ENCODE measurements at regions not wholly inside any gene's neighbourhood (a gene's known extent, or its start where the extent isn't known, plus 50 kb on each side); places are given as distances from the start of the nearest gene placed in this dataset.

- H3K27ac ChIP-seq (ENCODE audit: low read depth, low read length) = no peak overlapping the region
- Mint-ChIP-seq H3K27me3 (peaks cover 0 to 2% of the 10 kb centered on the region in 2 donors), H3K4me1 (peaks cover 33 to 86% (median 59%) of the 10 kb centered on the region in 3 donors), H3K36me3 (peaks cover 0 to 26% (median 11%) of the 10 kb centered on the region in 3 donors), H3K27ac (peak overlapping the region in 5 of 8 donors; percentile 47 to 83 (median 75)), H3K4me3 (peak overlapping the region in 6 of 7 donors; percentile 70 to 76 (median 72)), H3K9me3 (no peaks in the 10 kb centered on the region)
- no peaks in the 10 kb centered on the region for H3K9me3 ChIP-seq (ENCODE audit: low read length)
- H3K4me3 ChIP-seq (ENCODE audit: low read length) = no peak overlapping the region
- no peak for DNase-seq
- CTCF ChIA-PET = interaction anchor here (1.4 kb wide), 1 partner anchor 14 kb away, joined by 3 read pairs; no protein-coding TSS in a partner anchor
- POLR2A ChIA-PET = interaction anchor here (0.6 kb wide), 1 partner anchor 496 kb away, joined by 4 read pairs; no protein-coding TSS in a partner anchor
- H3K36me3 ChIP-seq (ENCODE audit: insufficient read depth, low read length) = no peaks in the 10 kb centered on the region
- H3K4me1 ChIP-seq (ENCODE audit: insufficient read depth, low read length) = peaks cover 34% of the 10 kb centered on the region
- H3K27me3 ChIP-seq (ENCODE audit: insufficient read depth, low read length, poor library complexity, severe bottlenecking) = no peaks in the 10 kb centered on the region
Observed at GRCh38 chr12:92045852-92046251, 99.8 kb downstream of the BTG1 start.

- Histone ChIP-seq H3K27ac (ENCODE audit: low read depth, low read length) (no peak overlapping the region), H3K9me3 (ENCODE audit: low read length) (no peaks in the 10 kb centered on the region), H3K27me3 (ENCODE audit: insufficient read depth, low read length, poor library complexity, severe bottlenecking) (no peaks in the 10 kb centered on the region), H3K4me1 (ENCODE audit: insufficient read depth, low read length) (peaks cover 36% of the 10 kb centered on the region), H3K36me3 (ENCODE audit: insufficient read depth, low read length) (no peaks in the 10 kb centered on the region), H3K4me3 (ENCODE audit: low read length) (no peak overlapping the region)
- ChIA-PET CTCF (no interaction called here), POLR2A (no interaction called here)
- no peaks in the 10 kb centered on the region for H3K9me3 Mint-ChIP-seq
- H3K4me3 Mint-ChIP-seq = peak overlapping the region in 1 of 7 donors; percentile 4
- H3K4me1 Mint-ChIP-seq = peaks cover 37 to 87% (median 67%) of the 10 kb centered on the region in 3 donors
- H3K27ac Mint-ChIP-seq = peak overlapping the region in 2 of 8 donors; percentile 51 to 54
- H3K27me3 Mint-ChIP-seq = peaks cover 0 to 2% of the 10 kb centered on the region in 2 donors
- no peak for DNase-seq
- peaks cover 0 to 23% (median 7%) of the 10 kb centered on the region in 3 donors for H3K36me3 Mint-ChIP-seq
Observed at GRCh38 chr12:92044435-92044834, 101.2 kb downstream of the BTG1 start.

- peak overlapping the region in 2 of 8 donors; percentile 1 to 13 for H3K27ac Mint-ChIP-seq
- H3K9me3 Mint-ChIP-seq = no peaks in the 10 kb centered on the region
- H3K36me3 Mint-ChIP-seq = peaks cover 0 to 23% (median 3%) of the 10 kb centered on the region in 3 donors
- POLR2A ChIA-PET = interaction anchor here (1.0 to 2.1 kb wide), 4 partner anchors 11 to 102 kb away, joined by 3 to 14 read pairs (median 4); partner anchors contain the start of gene BTG1
- peaks cover 41 to 88% (median 65%) of the 10 kb centered on the region in 3 donors for H3K4me1 Mint-ChIP-seq
- CTCF ChIA-PET = interaction anchor here (0.8 to 1.7 kb wide), 3 partner anchors 9 to 101 kb away, joined by 3 to 6 read pairs (median 3); no protein-coding TSS in a partner anchor
- H3K4me3 ChIP-seq (ENCODE audit: low read length) = no peak overlapping the region
- H3K4me1 ChIP-seq (ENCODE audit: insufficient read depth, low read length) = peaks cover 46% of the 10 kb centered on the region
- no peaks in the 10 kb centered on the region for H3K9me3 ChIP-seq (ENCODE audit: low read length)
- no peak overlapping the region for H3K27ac ChIP-seq (ENCODE audit: low read depth, low read length)
- no peaks in the 10 kb centered on the region for H3K27me3 Mint-ChIP-seq
- no peak for DNase-seq
- no peaks in the 10 kb centered on the region for H3K27me3 ChIP-seq (ENCODE audit: insufficient read depth, low read length, poor library complexity, severe bottlenecking)
- H3K4me3 Mint-ChIP-seq = no peak overlapping the region
- no peaks in the 10 kb centered on the region for H3K36me3 ChIP-seq (ENCODE audit: insufficient read depth, low read length)
Observed at GRCh38 chr12:92042791-92043531, 102.7 kb downstream of the BTG1 start.

GRCh38 chr12:92041742-92042141 is 103.9 kb downstream of the BTG1 start:
- peak overlapping the region in 6 of 8 donors; percentile 1 to 74 (median 56) for H3K27ac Mint-ChIP-seq
- peaks cover 44 to 88% (median 65%) of the 10 kb centered on the region in 3 donors for H3K4me1 Mint-ChIP-seq
- no peaks in the 10 kb centered on the region for H3K27me3 Mint-ChIP-seq
- no peaks in the 10 kb centered on the region for H3K36me3 ChIP-seq (ENCODE audit: insufficient read depth, low read length)
- POLR2A ChIA-PET = interaction anchor here (1.0 to 2.1 kb wide), 4 partner anchors 9 to 103 kb away, joined by 3 to 14 read pairs (median 4); partner anchors contain the start of gene BTG1
- peak in 3 of 5 donors; percentile 23 to 54 (median 47) for DNase-seq
- CTCF ChIA-PET = interaction anchor here (0.8 to 2.0 kb wide), 5 partner anchors 10 to 614 kb away, joined by 3 to 6 read pairs (median 3); no protein-coding TSS in a partner anchor
- no peak overlapping the region for H3K4me3 ChIP-seq (ENCODE audit: low read length)
- peaks cover 0 to 27% (median 3%) of the 10 kb centered on the region in 3 donors for H3K36me3 Mint-ChIP-seq
- H3K27ac ChIP-seq (ENCODE audit: low read depth, low read length) = no peak overlapping the region
- H3K27me3 ChIP-seq (ENCODE audit: insufficient read depth, low read length, poor library complexity, severe bottlenecking) = no peaks in the 10 kb centered on the region
- H3K9me3 Mint-ChIP-seq = no peaks in the 10 kb centered on the region
- H3K4me3 Mint-ChIP-seq = peak overlapping the region in 5 of 7 donors; percentile 34 to 44 (median 35)
- H3K9me3 ChIP-seq (ENCODE audit: low read length) = no peaks in the 10 kb centered on the region
- peaks cover 49% of the 10 kb centered on the region for H3K4me1 ChIP-seq (ENCODE audit: insufficient read depth, low read length)

GRCh38 chr12:92039046-92039445 is 106.6 kb downstream of the BTG1 start:
- H3K36me3 ChIP-seq (ENCODE audit: insufficient read depth, low read length) = no peaks in the 10 kb centered on the region
- H3K4me1 ChIP-seq (ENCODE audit: insufficient read depth, low read length) = peaks cover 66% of the 10 kb centered on the region
- POLR2A ChIA-PET = no interaction called here
- no peak overlapping the region for H3K4me3 ChIP-seq (ENCODE audit: low read length)
- no peak overlapping the region for H3K27ac ChIP-seq (ENCODE audit: low read depth, low read length)
- Mint-ChIP-seq H3K4me3 (no peak overlapping the region), H3K27me3 (no peaks in the 10 kb centered on the region), H3K36me3 (peaks cover 0 to 8% (median 2%) of the 10 kb centered on the region in 3 donors), H3K4me1 (peaks cover 60 to 93% (median 81%) of the 10 kb centered on the region in 3 donors), H3K27ac (peak overlapping the region in 1 of 8 donors; percentile 53), H3K9me3 (no peaks in the 10 kb centered on the region)
- no peak for DNase-seq
- no peaks in the 10 kb centered on the region for H3K9me3 ChIP-seq (ENCODE audit: low read length)
- CTCF ChIA-PET = no interaction called here
- H3K27me3 ChIP-seq (ENCODE audit: insufficient read depth, low read length, poor library complexity, severe bottlenecking) = no peaks in the 10 kb centered on the region

GRCh38 chr12:92038476-92038875 is 107.2 kb downstream of the BTG1 start:
- no peak overlapping the region for H3K4me3 ChIP-seq (ENCODE audit: low read length)
- Mint-ChIP-seq H3K4me3 (no peak overlapping the region), H3K4me1 (peaks cover 63 to 97% (median 87%) of the 10 kb centered on the region in 3 donors), H3K9me3 (no peaks in the 10 kb centered on the region), H3K27me3 (no peaks in the 10 kb centered on the region), H3K27ac (peak overlapping the region in 5 of 8 donors; percentile 14 to 72 (median 53)), H3K36me3 (peaks cover 0 to 8% (median 2%) of the 10 kb centered on the region in 3 donors)
- DNase-seq = no peak
- no peaks in the 10 kb centered on the region for H3K9me3 ChIP-seq (ENCODE audit: low read length)
- H3K4me1 ChIP-seq (ENCODE audit: insufficient read depth, low read length) = peaks cover 71% of the 10 kb centered on the region
- H3K27me3 ChIP-seq (ENCODE audit: insufficient read depth, low read length, poor library complexity, severe bottlenecking) = no peaks in the 10 kb centered on the region
- no peaks in the 10 kb centered on the region for H3K36me3 ChIP-seq (ENCODE audit: insufficient read depth, low read length)
- POLR2A ChIA-PET = no interaction called here
- H3K27ac ChIP-seq (ENCODE audit: low read depth, low read length) = no peak overlapping the region
- CTCF ChIA-PET = no interaction called here

- peaks cover 79% of the 10 kb centered on the region for H3K4me1 ChIP-seq (ENCODE audit: insufficient read depth, low read length)
- Mint-ChIP-seq H3K4me3 (peak overlapping the region in 2 of 7 donors; percentile 3 to 42), H3K27ac (peak overlapping the region; percentile 59 to 100 (median 96)), H3K27me3 (no peaks in the 10 kb centered on the region), H3K9me3 (no peaks in the 10 kb centered on the region), H3K36me3 (peaks cover 1 to 13% (median 2%) of the 10 kb centered on the region in 3 donors), H3K4me1 (peaks cover 74 to 97% (median 90%) of the 10 kb centered on the region in 3 donors)
- no peak overlapping the region for H3K4me3 ChIP-seq (ENCODE audit: low read length)
- no peak for DNase-seq
- POLR2A ChIA-PET = interaction anchor here (1.2 kb wide), 1 partner anchor 97 kb away, joined by 4 read pairs; no protein-coding TSS in a partner anchor
- H3K9me3 ChIP-seq (ENCODE audit: low read length) = no peaks in the 10 kb centered on the region
- CTCF ChIA-PET = interaction anchor here (0.9 to 1.4 kb wide), 2 partner anchors 101 to 109 kb away, joined by 3 read pairs; partner anchors contain the start of gene BTG1
- H3K36me3 ChIP-seq (ENCODE audit: insufficient read depth, low read length) = no peaks in the 10 kb centered on the region
- no peak overlapping the region for H3K27ac ChIP-seq (ENCODE audit: low read depth, low read length)
- no peaks in the 10 kb centered on the region for H3K27me3 ChIP-seq (ENCODE audit: insufficient read depth, low read length, poor library complexity, severe bottlenecking)
Observed at GRCh38 chr12:92036771-92037453, 108.7 kb downstream of the BTG1 start.
